ENCODE measurements at regions not wholly inside any gene's neighbourhood (a gene's known extent, or its start where the extent isn't known, plus 50 kb on each side); places are given as distances from the start of the nearest gene placed in this dataset.

GRCh38 chr11:8828580-8829361 lies 82.2 kb upstream of the AKIP1 start:
- Histone ChIP-seq H4K20me1 (ENCODE audit: low read depth, low read length) (no peaks in the 10 kb centered on the region), H3F3A (ENCODE audit: insufficient read depth) (no peaks in the 10 kb centered on the region), H3K36me3 (ENCODE audit: low read length) (no peaks in the 10 kb centered on the region), H3K9me3 (ENCODE audit: insufficient read depth, low read length) (no peaks in the 10 kb centered on the region), H3K4me3 (ENCODE audit: insufficient read depth, low read length, poor library complexity, severe bottlenecking) (no peak overlapping the region), H2AFZ (ENCODE audit: low read depth, low read length, severe bottlenecking) (no peak overlapping the region), H3K4me2 (ENCODE audit: low read depth, low read length, poor library complexity, severe bottlenecking) (no peak overlapping the region), H3K9ac (ENCODE audit: low read length) (no peak overlapping the region), H3K27me3 (ENCODE audit: low read length) (no peaks in the 10 kb centered on the region), H3K9me2 (replicated peaks; ENCODE audit: insufficient read depth, low read length) (no peaks in the 10 kb centered on the region), H3K79me2 (ENCODE audit: insufficient read depth, low read length) (no peaks in the 10 kb centered on the region), H3K27ac (ENCODE audit: low read depth, low read length) (no peak overlapping the region)
- TF ChIP-seq CTCF (IDR thresholded peaks at IDR 0.05; ENCODE audit: insufficient read depth, low read length, poor library complexity, severe bottlenecking) (no peak), EZH2phosphoT487 (conservative IDR thresholded peaks at IDR 0.05; ENCODE audit: low read length) (no peak)

- Histone ChIP-seq H3K9ac (ENCODE audit: low read length) (no peak overlapping the region), H4K20me1 (ENCODE audit: low read depth, low read length) (no peaks in the 10 kb centered on the region), H3K27ac (ENCODE audit: low read depth, low read length) (no peak overlapping the region), H3K9me3 (ENCODE audit: insufficient read depth, low read length) (no peaks in the 10 kb centered on the region), H3K36me3 (ENCODE audit: low read length) (no peaks in the 10 kb centered on the region), H3K79me2 (ENCODE audit: insufficient read depth, low read length) (no peaks in the 10 kb centered on the region), H2AFZ (ENCODE audit: low read depth, low read length, severe bottlenecking) (no peak overlapping the region), H3K9me2 (replicated peaks; ENCODE audit: insufficient read depth, low read length) (no peaks in the 10 kb centered on the region), H3K27me3 (ENCODE audit: low read length) (no peaks in the 10 kb centered on the region), H3F3A (ENCODE audit: insufficient read depth) (no peaks in the 10 kb centered on the region), H3K4me2 (ENCODE audit: low read depth, low read length, poor library complexity, severe bottlenecking) (no peak overlapping the region), H3K4me3 (ENCODE audit: insufficient read depth, low read length, poor library complexity, severe bottlenecking) (no peak overlapping the region)
- TF ChIP-seq CTCF (IDR thresholded peaks at IDR 0.05; ENCODE audit: insufficient read depth, low read length, poor library complexity, severe bottlenecking) (no peak), EZH2phosphoT487 (conservative IDR thresholded peaks at IDR 0.05; ENCODE audit: low read length) (no peak)
Observed at GRCh38 chr11:8829556-8829955, 81.4 kb upstream of the AKIP1 start.

- H3K27me3 ChIP-seq (ENCODE audit: low read length): no peaks in the 10 kb centered on the region
- H3K9me3 ChIP-seq (ENCODE audit: insufficient read depth, low read length): no peaks in the 10 kb centered on the region
- no peak overlapping the region for H3K4me3 ChIP-seq (ENCODE audit: insufficient read depth, low read length, poor library complexity, severe bottlenecking)
- H4K20me1 ChIP-seq (ENCODE audit: low read depth, low read length): no peaks in the 10 kb centered on the region
- H3K79me2 ChIP-seq (ENCODE audit: insufficient read depth, low read length): no peaks in the 10 kb centered on the region
- no peaks in the 10 kb centered on the region for H3F3A ChIP-seq (ENCODE audit: insufficient read depth)
- no peak overlapping the region for H3K4me2 ChIP-seq (ENCODE audit: low read depth, low read length, poor library complexity, severe bottlenecking)
- no peak overlapping the region for H2AFZ ChIP-seq (ENCODE audit: low read depth, low read length, severe bottlenecking)
- no peak overlapping the region for H3K27ac ChIP-seq (ENCODE audit: low read depth, low read length)
- no peak overlapping the region for H3K9ac ChIP-seq (ENCODE audit: low read length)
- H3K9me2 ChIP-seq (replicated peaks; ENCODE audit: insufficient read depth, low read length): no peaks in the 10 kb centered on the region
- H3K36me3 ChIP-seq (ENCODE audit: low read length): no peaks in the 10 kb centered on the region
- TF ChIP-seq EZH2phosphoT487 (conservative IDR thresholded peaks at IDR 0.05; ENCODE audit: low read length) (no peak), CTCF (IDR thresholded peaks at IDR 0.05; ENCODE audit: insufficient read depth, low read length, poor library complexity, severe bottlenecking) (no peak)
Observed at GRCh38 chr11:8830641-8831040, 80.3 kb upstream of the AKIP1 start.
